Fibroblast of peridontal ligament (primary cell): ENCODE measurements at regions not wholly inside any gene's neighbourhood (a gene's known extent, or its start where the extent isn't known, plus 50 kb on each side); places are given as distances from the start of the nearest gene placed in this dataset.
"Not testable (repeated sequence)": the region's sequence is repeated elsewhere in the genome, so short reads cannot be mapped to it uniquely, and the experiment has no call there.

Experiments
- DNase-seq: peaks from one replicate; pipeline ENCODE4 v3.0.0-alpha.2; 2010; ENCODE audit errors: extremely low read depth

GRCh38 chr11:33467966-33468365 is 210.8 kb downstream of the HIPK3 start:
- no peak for DNase-seq

- no peak for DNase-seq
Measured at GRCh38 chr11:33463059-33463458, 205.9 kb downstream of the HIPK3 start.

GRCh38 chr11:33461369-33462125 is 204.4 kb downstream of the HIPK3 start:
- DNase-seq, result no peak

DNA sequence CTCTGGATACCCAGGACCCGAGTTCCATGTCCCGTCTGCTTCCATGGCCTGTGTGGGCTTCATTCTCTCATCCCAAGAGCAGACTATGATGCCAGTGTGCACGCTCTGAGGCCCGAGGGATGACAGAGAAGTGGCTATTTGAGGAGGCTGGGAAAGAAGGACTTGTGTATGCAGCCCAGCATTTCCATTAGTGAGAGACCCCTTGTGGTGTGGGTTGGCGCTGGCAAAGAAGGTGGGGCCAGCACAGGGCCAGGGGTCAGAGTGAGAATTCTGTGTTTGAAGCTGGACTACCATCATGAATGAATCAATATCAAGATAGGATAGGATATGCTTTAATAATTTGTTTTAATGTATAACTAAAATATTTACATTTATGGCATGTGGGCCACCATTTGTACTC is 200.8 kb downstream of the HIPK3 start:
- DNase-seq, result no peak

DNA sequence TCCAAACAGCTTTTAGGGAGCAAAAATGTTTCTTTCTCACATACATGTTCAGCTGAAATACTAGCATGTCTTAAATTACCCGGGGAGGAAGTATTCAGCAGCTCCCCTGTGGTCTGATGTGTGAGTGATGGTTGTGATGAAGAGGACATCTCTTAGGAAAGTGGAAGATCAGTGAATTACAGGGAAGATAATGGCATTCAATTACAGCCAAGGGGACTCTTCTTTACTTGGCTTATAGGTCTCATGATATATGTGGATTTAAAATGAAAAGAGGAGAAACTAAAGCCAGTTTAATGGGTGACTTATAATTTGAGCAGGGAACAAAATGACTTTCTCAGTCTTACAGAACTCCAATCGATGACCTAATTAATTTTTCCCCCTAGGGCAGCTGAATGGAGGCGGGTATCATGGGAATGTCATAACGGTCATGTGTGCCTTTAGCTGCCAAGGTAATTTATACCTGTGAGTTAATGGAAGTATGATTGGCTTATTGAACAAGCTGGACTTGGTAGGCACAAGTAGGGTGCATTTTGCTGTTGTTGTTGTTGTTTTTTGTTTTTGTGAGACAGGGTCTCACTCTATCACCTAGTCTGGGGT is 198.8 kb downstream of the HIPK3 start:
- DNase-seq, result no peak

DNA sequence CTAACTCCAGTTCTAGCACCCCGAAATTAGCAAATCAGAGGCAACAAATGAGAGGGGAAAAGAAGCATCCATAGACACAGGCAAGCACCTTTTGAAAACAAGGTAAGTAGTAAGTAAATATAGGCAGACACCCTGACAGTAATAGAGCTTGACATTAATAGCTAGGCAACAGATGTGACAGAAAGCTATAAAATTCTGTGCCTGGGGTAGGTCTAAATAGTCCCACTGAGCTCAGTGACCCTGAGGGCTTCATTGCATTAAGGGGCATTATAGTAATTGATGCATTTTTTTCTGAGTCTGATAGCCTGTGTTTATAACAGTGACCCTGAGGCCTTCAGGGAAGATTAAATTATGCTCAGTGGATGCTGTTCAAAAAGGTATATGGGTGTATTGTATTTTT is 197.1 kb downstream of the HIPK3 start:
- DNase-seq, result no peak

- DNase-seq, result peak; percentile 92
Measured at GRCh38 chr11:33452836-33453624, 195.8 kb downstream of the HIPK3 start.

- no peak for DNase-seq
Measured at GRCh38 chr11:33451364-33451763, 194.2 kb downstream of the HIPK3 start.

DNA sequence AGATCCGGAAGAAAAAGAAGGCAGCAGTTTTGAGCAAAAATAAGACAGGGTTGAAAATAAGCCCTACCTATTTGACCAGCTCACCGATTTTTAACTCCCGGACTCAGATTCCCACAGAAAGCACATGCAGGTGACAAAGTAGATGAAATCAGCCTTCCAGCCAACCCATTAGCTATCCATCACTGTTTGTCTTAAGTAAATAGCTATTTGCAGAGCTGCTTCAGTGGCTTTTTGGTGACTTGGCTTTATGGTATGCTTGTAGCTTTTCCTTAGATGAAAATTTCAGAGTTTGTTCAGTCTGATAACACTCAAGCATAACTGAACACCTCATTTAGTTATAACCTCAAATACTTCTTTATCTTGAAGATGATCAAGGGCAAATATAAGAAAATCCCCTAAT is 192.6 kb downstream of the HIPK3 start:
- peak; percentile 24 for DNase-seq

- DNase-seq, result peak; percentile 24
Measured at GRCh38 chr11:33448461-33449130, 191.4 kb downstream of the HIPK3 start.

- DNase-seq, result peak; percentile 24
Measured at GRCh38 chr11:33445761-33446161, 188.6 kb downstream of the HIPK3 start.

GRCh38 chr11:33444835-33445594 is 187.8 kb downstream of the HIPK3 start:
- DNase-seq, result no peak

GRCh38 chr11:33443684-33444083 is 186.5 kb downstream of the HIPK3 start:
- DNase-seq, result no peak

GRCh38 chr11:33438301-33438700 is 181.1 kb downstream of the HIPK3 start:
- DNase-seq, result no peak

GRCh38 chr11:33437529-33437928 is 180.3 kb downstream of the HIPK3 start:
- no peak for DNase-seq

GRCh38 chr11:33435216-33435615 is 178.0 kb downstream of the HIPK3 start:
- no peak for DNase-seq

DNA sequence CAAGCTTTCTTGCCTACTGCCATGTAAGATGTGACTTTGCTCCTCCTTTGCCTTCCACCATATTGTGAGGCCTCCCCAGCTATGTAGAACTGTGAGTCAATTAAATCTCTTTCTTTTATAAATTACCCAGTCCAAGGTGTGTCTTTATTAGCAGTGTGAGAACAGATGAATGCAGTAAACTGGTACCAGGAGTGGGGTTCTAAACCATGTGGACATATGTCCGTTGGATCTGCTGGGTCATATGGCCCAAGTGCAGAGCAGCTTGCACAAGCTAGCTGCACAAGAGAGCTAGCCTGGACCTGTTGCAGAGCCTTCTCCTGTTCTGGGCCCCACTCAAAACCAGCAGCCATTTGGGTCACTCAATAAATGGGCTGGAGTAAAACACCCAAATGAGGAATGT is 177.1 kb downstream of the HIPK3 start:
- no peak for DNase-seq

- DNase-seq, result not testable (repeated sequence)
Measured at GRCh38 chr11:33428435-33428834, 171.3 kb downstream of the HIPK3 start.

GRCh38 chr11:33420959-33421566 is 163.9 kb downstream of the HIPK3 start:
- DNase-seq, result no peak

- DNase-seq, result no peak
Measured at GRCh38 chr11:33419924-33420323, 162.7 kb downstream of the HIPK3 start.

DNA sequence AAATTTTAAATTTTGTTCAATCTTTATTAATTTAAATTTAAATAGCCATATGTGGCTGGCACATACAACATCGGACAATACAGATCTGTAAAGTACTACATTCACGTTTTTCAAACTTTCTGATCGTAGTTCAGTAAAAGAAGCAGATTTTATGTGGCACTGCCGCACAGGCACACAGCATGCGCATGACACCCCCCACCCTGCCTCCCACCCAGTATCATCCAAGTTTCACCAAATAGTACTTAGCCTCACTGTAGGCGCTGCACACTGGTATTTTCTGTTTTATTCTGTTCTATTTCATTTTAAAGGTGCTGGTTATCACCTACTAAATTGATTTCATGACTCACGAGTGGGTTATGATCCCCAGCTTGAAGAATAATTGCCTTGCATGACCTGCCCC is 159.9 kb downstream of the HIPK3 start:
- no peak for DNase-seq
